Thyroid gland (tissue), 4 donors: ENCODE measurements at regions not wholly inside any gene's neighbourhood (a gene's known extent, or its start where the extent isn't known, plus 50 kb on each side); places are given as distances from the start of the nearest gene placed in this dataset.

ENCODE experiments used
- CTCF ChIP-seq, 6 experiments: fragments of 200-600 bp in 3 of 6; fragments of 450-650 bp in 3 of 6; sonication (generic) in 3 of 6; IDR thresholded peaks; one replicate each; pipeline ENCODE4 v1.5.1; 2016 to 2019; ENCODE audit warnings: antibody characterized with exemption in 6 of 6, mild to moderate bottlenecking in 2 of 6, inconsistent platforms in 1 of 6, moderate library complexity in 1 of 6
- POLR2A ChIP-seq, 2 donors: fragments of 450-650 bp; IDR thresholded peaks; one replicate each; pipeline ENCODE4 v1.6.1; 2017; ENCODE audit warnings: antibody characterized with exemption in 2 of 2, mild to moderate bottlenecking in 2 of 2, moderate library complexity in 1 of 2

DNA sequence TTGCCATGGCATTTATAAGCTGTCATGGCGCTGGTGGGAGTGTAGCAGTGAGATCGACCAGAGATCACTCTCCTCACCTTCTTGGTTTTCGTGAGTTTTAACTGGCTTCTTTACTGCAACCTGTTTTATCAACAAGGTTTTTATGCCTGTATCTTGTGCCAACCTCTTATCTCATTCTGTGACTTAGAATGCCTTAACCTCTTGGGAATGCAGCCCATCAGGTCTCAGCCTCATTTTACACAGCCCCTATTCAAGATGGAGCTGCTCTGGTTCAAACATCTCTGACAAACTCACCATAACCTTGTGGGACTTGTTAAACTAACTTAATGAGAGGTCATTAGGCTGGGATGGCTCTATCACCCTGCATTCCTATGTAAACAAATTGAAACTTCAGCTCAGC is 151.3 kb downstream of the CAND1 start:
- no peak for TF ChIP-seq CTCF (IDR thresholded peaks at IDR 0.05)
- TF ChIP-seq POLR2A (IDR thresholded peaks at IDR 0.05), result no peak
